Ishikawa (cell line): ENCODE measurements at regions not wholly inside any gene's neighbourhood (a gene's known extent, or its start where the extent isn't known, plus 50 kb on each side); places are given as distances from the start of the nearest gene placed in this dataset.

Source experiments
- CEBPB ChIP-seq: IDR thresholded peaks from 2 replicates; pipeline ENCODE4 v1.6.1; 2012
- CREB1 ChIP-seq: IDR thresholded peaks from 2 replicates; pipeline ENCODE4 v1.6.1; 2012; ENCODE audit warnings: low read depth
- EGR1 ChIP-seq: IDR thresholded peaks from 2 replicates; pipeline ENCODE4 v1.6.1; 2012
- EP300 ChIP-seq: IDR thresholded peaks from 2 replicates; pipeline ENCODE4 v1.6.1; 2012; ENCODE audit warnings: borderline replicate concordance
- FOXM1 ChIP-seq: IDR thresholded peaks from 2 replicates; pipeline ENCODE4 v1.6.1; 2012; ENCODE audit warnings: low read depth, borderline replicate concordance
- NFIC ChIP-seq: IDR thresholded peaks from 2 replicates; pipeline ENCODE4 v1.6.1; 2012
- RAD21 ChIP-seq: IDR thresholded peaks from 2 replicates; pipeline ENCODE4 v1.6.1; 2012; ENCODE audit warnings: low read depth
- REST ChIP-seq: IDR thresholded peaks from 2 replicates; pipeline ENCODE4 v1.6.1; 2012; ENCODE audit warnings: low read depth, mild to moderate bottlenecking
- TAF1 ChIP-seq: IDR thresholded peaks from 2 replicates; pipeline ENCODE4 v1.6.1; 2012; ENCODE audit warnings: low read depth, mild to moderate bottlenecking
- TCF12 ChIP-seq: IDR thresholded peaks from 2 replicates; pipeline ENCODE4 v1.6.1; 2012; ENCODE audit warnings: low read depth
- TEAD4 ChIP-seq: IDR thresholded peaks from 2 replicates; pipeline ENCODE4 v1.6.1; 2012
- USF1 ChIP-seq: IDR thresholded peaks from 2 replicates; pipeline ENCODE4 v1.6.1; 2012
- YY1 ChIP-seq: IDR thresholded peaks from 2 replicates; pipeline ENCODE4 v1.6.1; 2012; ENCODE audit warnings: low read depth
- ZBTB7A ChIP-seq: IDR thresholded peaks from 2 replicates; pipeline ENCODE4 v1.6.1; 2012; ENCODE audit warnings: low read depth
- TF ChIP-seq, protein P1 (sequence below): IDR thresholded peaks from 2 replicates; pipeline ENCODE4 v1.6.1; 2012

DNA sequence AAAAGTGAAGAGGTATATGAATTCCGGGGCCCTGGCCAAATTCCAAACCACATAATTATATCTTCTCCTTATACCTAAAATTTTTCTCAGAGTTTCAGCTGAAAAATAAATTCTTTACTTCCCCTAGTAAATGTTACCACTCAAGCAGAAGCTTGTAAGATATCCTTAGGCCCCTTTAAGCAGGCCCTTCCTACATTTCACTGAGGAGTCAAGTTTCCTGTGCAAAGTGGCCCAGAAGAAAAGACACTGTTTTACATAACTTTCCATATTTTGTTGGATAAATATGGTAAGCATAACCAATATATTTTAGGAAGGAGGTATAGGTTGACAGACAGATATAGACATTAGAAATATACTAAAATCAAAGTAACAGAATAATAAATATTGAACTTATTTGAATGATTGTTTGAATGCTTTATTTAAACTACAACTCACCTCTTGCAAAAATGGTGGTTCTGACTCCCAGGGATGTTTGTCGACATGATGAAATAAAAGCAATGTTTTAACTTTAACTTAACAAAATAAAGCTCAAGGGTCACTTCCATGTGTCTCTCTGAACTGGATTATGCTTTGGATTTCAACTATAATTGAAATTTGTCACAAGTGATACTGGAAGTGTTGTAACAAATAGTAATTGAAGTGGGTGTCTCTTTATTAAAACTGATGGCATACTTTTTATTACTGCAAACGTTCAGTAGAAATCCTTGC lies 141.2 kb downstream of the SPRY2 start:
- TF ChIP-seq FOXM1 (no peak), CEBPB (no peak), TCF12 (no peak), NFIC (no peak), RAD21 (no peak), TAF1 (no peak), CREB1 (no peak), EGR1 (no peak), REST (no peak)

GRCh38 chr13:80199067-80199466 lies 141.9 kb downstream of the SPRY2 start:
- TF ChIP-seq CREB1 (no peak), FOXM1 (no peak), TEAD4 (no peak), REST (no peak), USF1 (no peak), EGR1 (no peak), NFIC (no peak), RAD21 (no peak), ZBTB7A (no peak), TCF12 (no peak), YY1 (no peak), TAF1 (no peak), CEBPB (no peak), EP300 (no peak)
- TF ChIP-seq, protein P1, sequence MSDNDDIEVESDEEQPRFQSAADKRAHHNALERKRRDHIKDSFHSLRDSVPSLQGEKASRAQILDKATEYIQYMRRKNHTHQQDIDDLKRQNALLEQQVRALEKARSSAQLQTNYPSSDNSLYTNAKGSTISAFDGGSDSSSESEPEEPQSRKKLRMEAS: no peak

- TF ChIP-seq NFIC (no peak), CEBPB (no peak), USF1 (no peak), CREB1 (no peak), EP300 (no peak), TCF12 (no peak), REST (no peak), ZBTB7A (no peak), TEAD4 (no peak), FOXM1 (no peak), TAF1 (no peak), RAD21 (no peak), YY1 (no peak), EGR1 (no peak)
- TF ChIP-seq, protein P1: no peak
Observed at GRCh38 chr13:80196756-80197155, 144.2 kb downstream of the SPRY2 start.

- no peak for TF ChIP-seq TCF12
- TF ChIP-seq CREB1: no peak
- no peak for TF ChIP-seq TEAD4
- TF ChIP-seq EP300: no peak
- no peak for TF ChIP-seq RAD21
- TF ChIP-seq TAF1: no peak
- no peak for TF ChIP-seq CEBPB
- no peak for TF ChIP-seq REST
- no peak for TF ChIP-seq NFIC
- no peak for TF ChIP-seq USF1
- TF ChIP-seq, protein P1: no peak
- TF ChIP-seq FOXM1: no peak
Observed at GRCh38 chr13:80195649-80196048, 145.3 kb downstream of the SPRY2 start.
